ENCODE measurements at regions not wholly inside any gene's neighbourhood (a gene's known extent, or its start where the extent isn't known, plus 50 kb on each side); places are given as distances from the start of the nearest gene placed in this dataset.

DNA sequence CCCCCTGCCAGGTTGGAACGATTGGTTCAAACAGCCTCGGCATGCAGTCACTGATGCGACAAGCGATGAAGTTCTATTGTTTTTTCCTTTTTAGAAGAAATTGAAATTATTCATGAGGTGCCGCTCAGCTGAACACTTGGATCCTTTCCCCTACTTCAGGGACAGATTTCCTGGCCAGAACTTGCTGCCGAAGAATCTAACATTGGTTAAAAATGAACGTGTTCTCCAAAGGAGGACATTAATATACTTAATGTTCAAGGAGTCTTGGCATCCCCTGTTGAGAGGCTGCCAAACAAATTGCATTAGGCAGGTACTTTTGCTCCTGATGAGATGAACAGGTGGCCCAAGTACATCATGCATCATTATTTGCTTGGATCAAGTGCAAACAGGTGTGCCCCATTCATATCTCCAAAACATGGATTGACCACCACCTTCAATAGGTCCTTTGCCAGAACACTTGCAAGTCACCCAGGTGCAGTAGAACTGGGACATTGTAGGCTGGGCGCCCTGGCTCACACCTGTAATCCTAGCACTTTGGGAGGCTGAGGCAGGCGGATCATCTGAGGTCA is 437.2 kb downstream of the HAPSTR1 start:
- TF ChIP-seq, protein P1, sequence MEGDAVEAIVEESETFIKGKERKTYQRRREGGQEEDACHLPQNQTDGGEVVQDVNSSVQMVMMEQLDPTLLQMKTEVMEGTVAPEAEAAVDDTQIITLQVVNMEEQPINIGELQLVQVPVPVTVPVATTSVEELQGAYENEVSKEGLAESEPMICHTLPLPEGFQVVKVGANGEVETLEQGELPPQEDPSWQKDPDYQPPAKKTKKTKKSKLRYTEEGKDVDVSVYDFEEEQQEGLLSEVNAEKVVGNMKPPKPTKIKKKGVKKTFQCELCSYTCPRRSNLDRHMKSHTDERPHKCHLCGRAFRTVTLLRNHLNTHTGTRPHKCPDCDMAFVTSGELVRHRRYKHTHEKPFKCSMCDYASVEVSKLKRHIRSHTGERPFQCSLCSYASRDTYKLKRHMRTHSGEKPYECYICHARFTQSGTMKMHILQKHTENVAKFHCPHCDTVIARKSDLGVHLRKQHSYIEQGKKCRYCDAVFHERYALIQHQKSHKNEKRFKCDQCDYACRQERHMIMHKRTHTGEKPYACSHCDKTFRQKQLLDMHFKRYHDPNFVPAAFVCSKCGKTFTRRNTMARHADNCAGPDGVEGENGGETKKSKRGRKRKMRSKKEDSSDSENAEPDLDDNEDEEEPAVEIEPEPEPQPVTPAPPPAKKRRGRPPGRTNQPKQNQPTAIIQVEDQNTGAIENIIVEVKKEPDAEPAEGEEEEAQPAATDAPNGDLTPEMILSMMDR (conservative IDR thresholded peaks at IDR 0.05 in 1 of 2, IDR thresholded peaks at IDR 0.05 in 1 of 2; ENCODE audit: low read depth in 1 of 2, low read length in 2 of 2), result no peak
- TF ChIP-seq EZH2 (IDR thresholded peaks at IDR 0.05; ENCODE audit: low read length, missing control alignments), result no peak

Measured in fibroblast of lung (primary cell).